IMR-90 (cell line): ENCODE measurements at regions not wholly inside any gene's neighbourhood (a gene's known extent, or its start where the extent isn't known, plus 50 kb on each side); places are given as distances from the start of the nearest gene placed in this dataset.

ENCODE experiments used
- CTCF ChIP-seq: conservative IDR thresholded peaks from 2 replicates; pipeline ENCODE4 v1.5.1; 2012; ENCODE audit warnings: mild to moderate bottlenecking, low read depth, low read length, improper control_type of control experiment
- MXI1 ChIP-seq: IDR thresholded peaks from 2 replicates; pipeline ENCODE4 v1.6.1; 2012; ENCODE audit warnings: low read depth, mild to moderate bottlenecking, low read length, moderate library complexity, borderline replicate concordance
- POLR2A ChIP-seq: IDR thresholded peaks from 2 replicates; pipeline ENCODE4 v1.6.1; 2012; ENCODE audit warnings: mild to moderate bottlenecking, low read depth, low read length
- RAD21 ChIP-seq: IDR thresholded peaks from 2 replicates; pipeline ENCODE4 v1.6.1; 2012; ENCODE audit warnings: low read length, improper control_type of control experiment
- RCOR1 ChIP-seq: IDR thresholded peaks from 2 replicates; pipeline ENCODE4 v1.6.1; 2012; ENCODE audit warnings: mild to moderate bottlenecking, low read length, improper control_type of control experiment; ENCODE audit not compliant: insufficient replicate concordance
- TF ChIP-seq, protein P1 (sequence below): fragments of 150-350 bp; IDR thresholded peaks from 2 replicates; pipeline ENCODE4 v1.6.1; 2017; ENCODE audit warnings: mild to moderate bottlenecking, antibody characterized with exemption, low read length, low read depth

- no peak for TF ChIP-seq CTCF
- no peak for TF ChIP-seq RCOR1
- TF ChIP-seq, protein P1, sequence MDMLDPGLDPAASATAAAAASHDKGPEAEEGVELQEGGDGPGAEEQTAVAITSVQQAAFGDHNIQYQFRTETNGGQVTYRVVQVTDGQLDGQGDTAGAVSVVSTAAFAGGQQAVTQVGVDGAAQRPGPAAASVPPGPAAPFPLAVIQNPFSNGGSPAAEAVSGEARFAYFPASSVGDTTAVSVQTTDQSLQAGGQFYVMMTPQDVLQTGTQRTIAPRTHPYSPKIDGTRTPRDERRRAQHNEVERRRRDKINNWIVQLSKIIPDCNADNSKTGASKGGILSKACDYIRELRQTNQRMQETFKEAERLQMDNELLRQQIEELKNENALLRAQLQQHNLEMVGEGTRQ, result no peak
- TF ChIP-seq POLR2A, result no peak
- no peak for TF ChIP-seq MXI1
- TF ChIP-seq RAD21, result no peak
These were observed 176.5 kb downstream of the GASK1B start for GRCh38 chr4:157996061-157997028.
